Duodenal mucosa (tissue), 2 donors: ENCODE measurements at regions not wholly inside any gene's neighbourhood (a gene's known extent, or its start where the extent isn't known, plus 50 kb on each side); places are given as distances from the start of the nearest gene placed in this dataset.

ENCODE experiments used
- H3K27ac ChIP-seq: one replicate; pipeline ENCODE4 v1.7.0; 2013; ENCODE audit warnings: low read depth, low read length
- H3K27me3 ChIP-seq, 2 donors: one replicate each; pipeline ENCODE4 v1.7.0; 2013; ENCODE audit warnings: low read length in 2 of 2, control low read depth in 1 of 2; ENCODE audit not compliant: insufficient read depth in 2 of 2, control insufficient read depth in 1 of 2
- H3K36me3 ChIP-seq, 2 donors: one replicate each; pipeline ENCODE4 v1.7.0; 2013; ENCODE audit warnings: low read length in 2 of 2, control low read depth in 1 of 2; ENCODE audit not compliant: insufficient read depth in 2 of 2, control insufficient read depth in 1 of 2
- H3K4me1 ChIP-seq, 2 donors: one replicate each; pipeline ENCODE4 v1.7.0; 2013; ENCODE audit warnings: low read length in 2 of 2, control low read depth in 1 of 2; ENCODE audit not compliant: insufficient read depth in 2 of 2, control insufficient read depth in 1 of 2
- H3K4me3 ChIP-seq, 2 donors: one replicate each; pipeline ENCODE4 v1.7.0; 2013; ENCODE audit warnings: low read length in 2 of 2, low read depth in 1 of 2
- H3K9ac ChIP-seq, 2 donors: one replicate each; pipeline ENCODE4 v1.7.0; 2013; ENCODE audit warnings: low read length in 2 of 2, low read depth in 1 of 2
- H3K9me3 ChIP-seq, 2 donors: one replicate each; pipeline ENCODE4 v1.7.0; 2013; ENCODE audit warnings: low read length in 2 of 2, control low read depth in 1 of 2; ENCODE audit not compliant: control insufficient read depth in 1 of 2

DNA sequence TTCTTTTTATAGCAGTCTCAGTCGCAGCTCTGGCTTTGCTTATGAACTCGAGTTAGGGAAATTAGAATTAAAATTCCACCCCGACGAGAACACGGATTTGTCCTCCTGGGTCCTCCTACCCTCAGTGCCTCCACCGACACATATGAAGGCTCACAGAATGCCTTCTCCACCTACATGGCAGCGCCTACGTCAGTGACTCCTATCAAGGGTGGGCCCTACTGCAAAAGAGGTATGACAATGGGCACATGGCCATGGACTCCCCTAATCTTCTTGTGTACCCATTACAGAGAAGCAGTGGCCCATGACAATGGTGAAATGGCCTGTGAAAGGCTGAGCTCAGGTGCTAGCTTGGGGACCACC, 173.0 kb upstream of the TLE3 start:
- H3K9me3 ChIP-seq, result no peaks in the 10 kb centered on the region
- H3K27ac ChIP-seq, result no peak overlapping the region
- peaks cover 5 to 7% of the 10 kb centered on the region in 2 donors for H3K27me3 ChIP-seq
- H3K4me3 ChIP-seq, result no peak overlapping the region
- H3K36me3 ChIP-seq, result no peaks in the 10 kb centered on the region
- peaks cover 20 to 29% of the 10 kb centered on the region in 2 donors for H3K4me1 ChIP-seq
- H3K9ac ChIP-seq, result no peak overlapping the region

DNA sequence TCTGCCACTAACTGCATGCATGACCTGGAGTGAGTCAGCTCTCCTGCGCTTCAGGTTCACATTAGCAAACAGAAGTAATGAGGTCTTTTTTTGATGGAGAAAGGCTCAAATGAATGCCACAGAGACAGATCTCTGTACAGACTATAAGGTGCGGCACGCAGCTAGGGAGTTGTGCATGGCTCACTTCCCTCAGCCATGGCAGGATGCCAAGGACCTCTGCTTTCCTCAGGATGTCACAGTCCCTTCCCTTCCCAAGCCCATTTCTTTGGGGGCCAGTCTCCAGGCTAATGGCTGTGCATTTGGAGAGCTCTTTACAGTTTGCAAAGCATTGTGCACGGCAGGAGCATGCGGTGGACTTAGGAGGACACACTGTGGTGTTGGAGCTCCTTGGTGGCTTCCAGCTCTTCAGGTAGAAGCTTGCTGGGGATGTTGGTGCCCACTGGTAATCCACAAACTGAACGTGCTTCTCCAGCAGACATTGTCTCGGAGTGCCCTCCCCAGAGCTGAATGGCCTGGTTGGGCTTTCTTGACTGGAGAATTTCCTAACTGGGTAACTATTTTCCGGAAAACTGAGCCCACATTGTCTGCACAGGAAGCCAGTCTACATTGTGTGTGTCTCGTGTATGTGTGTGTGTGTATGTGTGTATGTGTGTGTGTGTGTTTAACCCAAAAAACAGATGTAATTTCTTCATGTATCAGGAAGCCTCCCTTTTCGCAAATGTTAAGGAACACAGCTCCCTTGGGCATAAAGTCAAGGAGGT, 172.5 kb upstream of the TLE3 start:
- H3K4me1 ChIP-seq, result peaks cover 20 to 29% of the 10 kb centered on the region in 2 donors
- H3K9me3 ChIP-seq, result no peaks in the 10 kb centered on the region
- H3K4me3 ChIP-seq, result no peak overlapping the region
- peaks cover 5 to 7% of the 10 kb centered on the region in 2 donors for H3K27me3 ChIP-seq
- H3K27ac ChIP-seq, result no peak overlapping the region
- H3K36me3 ChIP-seq, result no peaks in the 10 kb centered on the region
- H3K9ac ChIP-seq, result no peak overlapping the region

DNA sequence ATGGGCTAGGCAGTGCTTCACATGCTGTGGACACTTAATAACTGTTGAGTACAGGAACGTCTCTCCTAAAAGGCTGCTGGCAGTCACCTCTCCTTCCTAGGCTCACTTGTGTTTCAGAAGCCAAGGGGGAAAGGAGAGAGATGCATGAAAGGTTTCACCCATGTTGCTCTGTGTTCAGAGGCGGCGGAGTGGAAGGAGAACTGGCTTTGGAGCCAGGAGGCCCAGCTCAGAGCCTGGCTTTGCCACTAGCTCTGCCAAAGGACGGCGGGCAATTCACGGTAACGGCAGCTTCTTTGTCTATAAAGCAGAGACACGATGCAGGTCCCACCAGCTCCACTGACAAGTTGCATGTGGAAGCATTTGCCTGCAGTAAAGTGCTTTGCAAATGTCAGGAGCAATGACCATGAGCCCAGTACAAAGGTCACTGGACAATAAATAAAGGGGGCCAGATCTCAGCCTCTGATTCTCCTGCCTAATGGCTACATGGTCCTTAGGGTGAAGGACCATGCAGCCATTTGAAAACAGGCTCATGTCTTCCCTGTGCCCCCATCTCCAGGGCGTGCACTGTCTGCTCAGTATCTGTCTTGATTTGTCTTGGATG, 171.7 kb upstream of the TLE3 start:
- Histone ChIP-seq H3K9me3 (no peaks in the 10 kb centered on the region), H3K9ac (no peak overlapping the region), H3K36me3 (no peaks in the 10 kb centered on the region), H3K27me3 (peaks cover 5 to 7% of the 10 kb centered on the region in 2 donors), H3K4me1 (peaks cover 20 to 37% of the 10 kb centered on the region in 2 donors), H3K4me3 (no peak overlapping the region), H3K27ac (no peak overlapping the region)

DNA sequence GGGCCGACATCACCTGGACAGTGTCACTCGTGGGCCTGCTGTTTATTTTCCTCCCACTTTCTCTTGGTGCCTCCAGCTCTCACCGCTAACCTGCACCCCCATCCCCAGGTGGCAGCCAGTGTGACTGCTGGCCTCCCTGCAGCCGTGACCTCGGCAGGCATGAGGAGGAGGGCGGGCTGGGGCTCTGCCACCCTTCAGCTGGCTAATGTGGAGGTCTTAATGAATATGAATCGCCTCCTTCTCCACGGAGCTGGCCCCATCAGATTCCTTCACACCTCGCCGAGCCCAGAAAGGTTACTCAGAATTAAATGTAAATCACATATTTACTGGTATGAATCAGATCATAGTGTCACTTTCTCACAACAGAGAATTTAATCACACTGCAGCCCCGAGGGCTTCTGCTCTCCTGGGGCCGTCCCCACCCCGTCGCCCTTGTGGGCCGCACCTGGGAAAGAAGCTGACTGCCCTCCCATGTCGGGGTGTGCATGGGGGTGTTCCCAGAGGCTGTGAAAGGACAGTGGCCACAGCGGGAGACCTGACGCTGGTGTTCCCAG, 171.1 kb upstream of the TLE3 start:
- Histone ChIP-seq H3K9ac (no peak overlapping the region), H3K9me3 (no peaks in the 10 kb centered on the region), H3K27me3 (peaks cover 5 to 7% of the 10 kb centered on the region in 2 donors), H3K4me3 (no peak overlapping the region), H3K36me3 (no peaks in the 10 kb centered on the region), H3K4me1 (peaks cover 20 to 37% of the 10 kb centered on the region in 2 donors), H3K27ac (no peak overlapping the region)

DNA sequence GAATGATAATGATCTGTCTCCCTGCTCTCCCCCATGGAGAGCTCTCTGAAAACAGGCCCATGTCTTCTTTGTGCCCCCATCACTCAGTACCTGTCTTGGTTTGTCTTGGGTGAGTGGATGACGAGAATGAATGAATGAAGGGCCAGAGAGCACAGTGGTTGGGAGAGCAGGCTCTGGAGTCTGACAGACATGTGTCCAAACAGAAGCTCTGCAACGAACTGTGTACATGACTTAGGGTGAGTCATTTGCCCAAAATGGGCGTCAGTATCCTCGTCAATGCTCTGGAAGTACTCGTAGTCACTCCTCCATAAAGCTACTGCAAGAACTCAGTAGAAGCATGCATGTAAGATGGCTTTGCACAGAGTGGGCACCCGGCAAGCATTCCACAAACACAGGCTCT, 170.2 kb upstream of the TLE3 start:
- no peak overlapping the region for H3K9ac ChIP-seq
- H3K36me3 ChIP-seq, result no peaks in the 10 kb centered on the region
- no peaks in the 10 kb centered on the region for H3K9me3 ChIP-seq
- H3K27me3 ChIP-seq, result peaks cover 5 to 7% of the 10 kb centered on the region in 2 donors
- no peak overlapping the region for H3K4me3 ChIP-seq
- H3K27ac ChIP-seq, result no peak overlapping the region
- peaks cover 20 to 44% of the 10 kb centered on the region in 2 donors for H3K4me1 ChIP-seq

DNA sequence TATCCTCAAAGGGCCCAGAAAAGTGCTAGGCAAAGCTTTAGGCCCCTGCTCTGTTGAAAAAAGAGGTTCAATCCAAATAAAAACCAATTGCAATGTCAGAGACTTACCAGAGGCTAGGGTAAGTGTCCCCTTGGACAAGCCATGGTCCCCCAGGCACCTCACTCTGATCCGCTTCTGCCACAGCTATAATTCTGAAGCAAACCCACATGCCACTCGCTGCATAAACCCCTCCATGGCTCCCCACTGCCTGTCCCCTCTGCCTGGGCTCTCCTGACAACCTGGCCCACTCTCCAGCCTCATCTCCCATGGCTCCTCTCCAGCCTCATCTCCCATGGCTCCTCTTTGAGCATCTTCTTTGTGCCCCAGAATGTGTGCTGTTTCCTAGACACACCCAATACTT, 169.6 kb upstream of the TLE3 start:
- Histone ChIP-seq H3K27me3 (peaks cover 5 to 7% of the 10 kb centered on the region in 2 donors), H3K9ac (no peak overlapping the region), H3K36me3 (no peaks in the 10 kb centered on the region), H3K4me1 (peaks cover 20 to 44% of the 10 kb centered on the region in 2 donors), H3K4me3 (no peak overlapping the region), H3K27ac (no peak overlapping the region), H3K9me3 (no peaks in the 10 kb centered on the region)

DNA sequence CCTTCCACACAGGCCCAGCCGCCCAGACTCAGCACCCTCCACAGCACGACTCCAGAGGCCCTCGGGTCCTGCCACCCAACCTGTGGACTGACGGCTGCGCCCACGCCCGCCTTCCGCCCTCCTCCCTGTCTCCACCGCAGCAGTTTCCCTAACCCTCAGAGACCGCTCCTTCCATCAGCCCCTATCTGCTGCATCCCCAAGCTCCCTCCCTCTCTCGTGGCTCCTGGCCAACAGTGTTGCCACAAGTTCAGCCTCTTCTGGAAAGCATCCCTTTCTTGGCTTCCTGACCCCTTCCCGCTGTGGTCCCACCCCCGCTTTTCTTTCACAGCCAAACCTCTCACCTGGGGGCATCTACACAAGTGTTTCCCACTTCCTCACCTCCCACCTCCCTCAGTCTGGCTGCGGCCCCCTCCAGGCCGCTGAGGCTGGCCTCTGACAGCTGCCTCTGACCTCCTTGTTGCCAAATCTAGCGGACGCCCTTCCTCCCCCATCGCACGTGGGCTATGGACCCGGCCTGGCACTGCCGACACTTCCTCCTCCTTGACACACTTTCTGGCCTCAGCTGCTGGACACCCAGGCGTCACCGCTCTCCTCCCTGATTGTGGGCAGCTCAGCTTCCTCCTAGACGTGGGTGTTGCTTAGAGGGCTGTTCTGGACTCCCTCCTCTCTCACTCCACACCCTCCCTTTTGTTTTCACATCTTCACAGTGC, 168.8 kb upstream of the TLE3 start:
- peaks cover 5 to 7% of the 10 kb centered on the region in 2 donors for H3K27me3 ChIP-seq
- H3K36me3 ChIP-seq, result no peaks in the 10 kb centered on the region
- H3K27ac ChIP-seq, result no peak overlapping the region
- H3K9ac ChIP-seq, result no peak overlapping the region
- no peaks in the 10 kb centered on the region for H3K9me3 ChIP-seq
- H3K4me3 ChIP-seq, result no peak overlapping the region
- peaks cover 20 to 49% of the 10 kb centered on the region in 2 donors for H3K4me1 ChIP-seq

DNA sequence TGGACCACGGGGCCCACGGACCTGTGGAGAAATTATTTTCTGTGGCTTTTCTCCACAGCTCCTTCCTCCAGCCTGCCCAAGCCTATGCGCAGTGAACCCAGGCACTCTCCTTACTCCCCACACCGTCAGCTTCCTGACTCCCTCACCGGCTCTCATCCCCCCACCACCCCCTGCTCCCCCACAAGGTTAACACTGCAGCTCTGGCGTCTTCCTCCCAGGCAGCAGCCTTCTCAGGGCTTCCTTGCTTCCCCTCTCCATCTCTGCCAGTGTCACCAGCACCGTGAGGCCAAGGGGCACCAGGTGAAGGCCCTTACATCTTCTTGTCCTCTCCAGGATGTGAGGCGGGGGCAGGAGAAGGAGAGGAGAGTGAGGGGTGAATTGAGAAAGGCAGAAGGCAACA, 168.3 kb upstream of the TLE3 start:
- Histone ChIP-seq H3K4me3 (no peak overlapping the region), H3K4me1 (peaks cover 15 to 48% of the 10 kb centered on the region in 2 donors), H3K27ac (no peak overlapping the region)

DNA sequence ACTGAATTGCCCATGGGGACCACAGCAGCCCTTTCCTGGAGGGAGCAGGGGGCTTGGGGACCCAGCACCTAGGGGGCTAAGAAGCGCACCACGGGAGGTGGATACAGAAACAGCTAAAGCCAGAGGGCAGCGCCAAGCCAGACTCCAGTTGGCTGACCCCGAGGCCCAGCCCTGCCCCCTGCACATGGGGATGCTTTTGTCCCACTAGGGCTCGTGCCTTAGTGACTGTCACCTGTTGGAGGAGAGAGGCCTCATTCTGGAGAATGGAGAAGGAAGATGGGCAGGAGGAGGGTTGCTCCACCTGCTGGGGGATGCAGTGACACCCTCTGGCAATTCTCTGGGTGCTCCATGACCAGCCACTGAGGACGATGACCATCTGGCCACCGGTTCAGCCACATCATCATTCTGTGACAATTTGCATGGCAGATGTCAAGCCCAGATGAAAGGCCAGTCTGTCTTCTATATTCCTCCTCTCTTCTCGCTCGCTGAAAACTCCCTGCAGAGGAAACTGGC, 167.8 kb upstream of the TLE3 start:
- H3K4me3 ChIP-seq, result no peak overlapping the region
- no peak overlapping the region for H3K9ac ChIP-seq
- H3K36me3 ChIP-seq, result no peaks in the 10 kb centered on the region
- H3K27ac ChIP-seq, result no peak overlapping the region
- H3K27me3 ChIP-seq, result peaks cover 5 to 7% of the 10 kb centered on the region in 2 donors
- H3K9me3 ChIP-seq, result no peaks in the 10 kb centered on the region
- H3K4me1 ChIP-seq, result peaks cover 13 to 43% of the 10 kb centered on the region in 2 donors

More for the DNA sequence above, 168.3 kb upstream of the TLE3 start:
- peaks cover 5 to 7% of the 10 kb centered on the region in 2 donors for H3K27me3 ChIP-seq
- H3K36me3 ChIP-seq, result no peaks in the 10 kb centered on the region
- H3K9ac ChIP-seq, result no peak overlapping the region
- no peaks in the 10 kb centered on the region for H3K9me3 ChIP-seq
